ENCODE measurements at regions not wholly inside any gene's neighbourhood (a gene's known extent, or its start where the extent isn't known, plus 50 kb on each side); places are given as distances from the start of the nearest gene placed in this dataset.

GRCh38 chr9:7368410-7369292, 430.9 kb downstream of the DMAC1 start:
- Histone ChIP-seq H3K27ac (no peak overlapping the region), H3K4me1 (ENCODE audit: insufficient read depth) (no peaks in the 10 kb centered on the region), H3K27me3 (no peaks in the 10 kb centered on the region), H3K4me3 (no peak overlapping the region), H3K9me3 (no peaks in the 10 kb centered on the region), H3K36me3 (no peaks in the 10 kb centered on the region)
- intact Hi-C loops (cut with DNase I): no loop called here
- DNase-seq: no peak
- TF ChIP-seq POLR2A (IDR thresholded peaks at IDR 0.05) (no peak), EP300 (IDR thresholded peaks at IDR 0.05) (no peak), CTCF (IDR thresholded peaks at IDR 0.05) (no peak)
- 18 to 29% (median 25%) methylated on average over 6 of the region's 6 CpGs for WGBS, 3 donors

DNA sequence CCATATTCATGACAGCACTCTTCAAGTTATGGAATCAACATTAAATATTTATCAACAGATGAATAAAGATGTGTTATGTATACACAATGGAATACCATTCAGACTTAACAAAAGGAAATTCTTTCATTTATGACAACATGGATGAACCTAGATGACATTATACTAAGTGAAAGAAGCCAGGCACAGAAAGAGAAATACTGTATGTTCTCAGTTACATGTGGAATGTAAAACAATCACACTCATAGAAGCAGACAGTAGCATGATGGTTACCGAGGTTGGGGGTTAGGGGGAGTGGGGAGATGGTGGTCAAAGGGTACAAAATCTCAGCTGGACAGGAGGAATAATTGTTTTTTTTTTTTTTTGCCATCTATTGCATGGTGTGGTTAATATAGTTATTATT, 431.9 kb downstream of the DMAC1 start:
- Histone ChIP-seq H3K27ac (no peak overlapping the region), H3K36me3 (no peaks in the 10 kb centered on the region), H3K27me3 (no peaks in the 10 kb centered on the region), H3K9me3 (no peaks in the 10 kb centered on the region), H3K4me1 (ENCODE audit: insufficient read depth) (no peaks in the 10 kb centered on the region), H3K4me3 (no peak overlapping the region)
- intact Hi-C loops (cut with DNase I): no loop called here
- DNase-seq: no peak
- no peak for TF ChIP-seq POLR2A (IDR thresholded peaks at IDR 0.05)
- no peak for TF ChIP-seq EP300 (IDR thresholded peaks at IDR 0.05)
- no peak for TF ChIP-seq CTCF (IDR thresholded peaks at IDR 0.05)
- WGBS, 3 donors: 29 to 49% (median 35%) methylated on average over 1 of the region's 1 CpG

DNA sequence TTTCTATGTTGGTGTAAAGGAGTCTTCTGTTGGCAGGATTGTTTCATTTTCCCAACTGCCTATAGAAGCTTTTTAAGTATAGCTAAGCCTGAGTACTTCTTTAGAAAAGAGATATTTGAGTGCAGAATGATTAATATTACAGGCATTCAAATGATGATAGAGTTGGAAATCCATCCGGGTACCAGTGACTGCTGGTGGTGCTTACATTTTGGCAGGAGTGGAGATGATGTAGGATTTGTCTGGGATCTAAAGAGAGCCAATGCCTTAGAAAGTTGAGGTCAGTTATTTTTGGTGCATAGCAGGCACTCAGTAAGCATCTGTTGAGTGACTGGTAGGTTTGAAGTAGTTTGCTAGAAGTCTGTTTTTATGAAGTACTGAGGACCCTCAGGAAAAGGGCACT, 433.5 kb downstream of the DMAC1 start:
- H3K27me3 ChIP-seq: no peaks in the 10 kb centered on the region
- H3K9me3 ChIP-seq: no peaks in the 10 kb centered on the region
- DNase-seq: no peak
- TF ChIP-seq CTCF (IDR thresholded peaks at IDR 0.05): no peak
- no peak for TF ChIP-seq EP300 (IDR thresholded peaks at IDR 0.05)
- TF ChIP-seq POLR2A (IDR thresholded peaks at IDR 0.05): no peak
- no peaks in the 10 kb centered on the region for H3K4me1 ChIP-seq (ENCODE audit: insufficient read depth)
- WGBS, 3 donors: 0 to 31% (median 25%) methylated on average over 1 of the region's 1 CpG
- no peaks in the 10 kb centered on the region for H3K36me3 ChIP-seq
- intact Hi-C loops (cut with DNase I): no loop called here
- no peak overlapping the region for H3K4me3 ChIP-seq
- H3K27ac ChIP-seq: no peak overlapping the region

- TF ChIP-seq CTCF (IDR thresholded peaks at IDR 0.05): no peak
- TF ChIP-seq POLR2A (IDR thresholded peaks at IDR 0.05): no peak
- TF ChIP-seq EP300 (IDR thresholded peaks at IDR 0.05): no peak
- no peak for DNase-seq
- H3K36me3 ChIP-seq: no peaks in the 10 kb centered on the region
- no peak overlapping the region for H3K4me3 ChIP-seq
- 25 to 36% (median 27%) methylated on average over 4 of the region's 4 CpGs for WGBS, 3 donors
- H3K27ac ChIP-seq: no peak overlapping the region
- H3K27me3 ChIP-seq: no peaks in the 10 kb centered on the region
- H3K4me1 ChIP-seq (ENCODE audit: insufficient read depth): no peaks in the 10 kb centered on the region
- no peaks in the 10 kb centered on the region for H3K9me3 ChIP-seq
- intact Hi-C loops (cut with DNase I): no loop called here
Observed at GRCh38 chr9:7363777-7364477, 435.7 kb downstream of the DMAC1 start.
